LHCN-M2 (cell line): ENCODE measurements at regions not wholly inside any gene's neighbourhood (a gene's known extent, or its start where the extent isn't known, plus 50 kb on each side); places are given as distances from the start of the nearest gene placed in this dataset.

Source experiments
- DNase-seq: peaks from one replicate; pipeline ENCODE4 v3.0.0-alpha.2; 2012; ENCODE audit warnings: low read depth

GRCh38 chr13:72456486-72456885, 270.9 kb downstream of the MZT1 start:
- no peak for DNase-seq

GRCh38 chr13:72453161-72453560, 274.3 kb downstream of the MZT1 start:
- DNase-seq = no peak

DNA sequence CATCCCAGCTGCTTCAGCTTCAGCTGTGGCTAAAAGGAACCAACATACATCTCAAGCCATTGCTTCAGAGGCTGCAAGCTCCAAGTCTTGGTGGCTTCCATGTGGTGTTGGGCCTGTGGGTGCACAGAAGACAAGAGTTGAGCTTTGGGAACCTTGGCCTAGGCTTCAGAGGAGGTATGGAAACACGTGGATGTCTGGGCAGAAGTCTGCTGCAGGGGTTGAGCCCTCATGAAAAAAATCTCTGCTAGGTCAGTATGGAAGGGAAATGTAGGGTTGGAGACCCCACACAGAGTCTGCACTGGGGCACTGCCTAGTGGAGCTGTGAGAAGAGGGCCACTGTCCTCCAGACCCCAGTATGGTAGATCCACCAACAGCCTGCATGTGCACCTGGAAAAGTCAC, 279.3 kb downstream of the MZT1 start:
- no peak for DNase-seq

DNA sequence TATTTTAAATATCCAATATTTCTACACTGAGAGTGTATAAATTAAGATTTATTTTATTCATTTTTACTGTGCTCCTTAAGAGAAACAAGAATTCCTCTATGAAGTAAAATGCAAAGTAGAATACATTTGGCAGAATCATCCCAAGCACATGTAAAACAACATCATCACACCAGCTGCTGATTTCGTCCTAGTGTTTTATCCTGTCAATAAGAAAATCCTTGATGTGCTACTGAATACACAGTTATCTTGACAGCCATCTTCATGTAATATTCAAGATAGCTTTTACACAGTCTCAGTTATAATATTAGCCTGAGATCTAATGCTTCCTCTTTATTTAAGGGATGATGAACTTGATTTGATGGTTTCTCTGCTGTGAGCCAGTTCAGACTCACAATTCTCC, 282.4 kb downstream of the MZT1 start:
- no peak for DNase-seq

DNA sequence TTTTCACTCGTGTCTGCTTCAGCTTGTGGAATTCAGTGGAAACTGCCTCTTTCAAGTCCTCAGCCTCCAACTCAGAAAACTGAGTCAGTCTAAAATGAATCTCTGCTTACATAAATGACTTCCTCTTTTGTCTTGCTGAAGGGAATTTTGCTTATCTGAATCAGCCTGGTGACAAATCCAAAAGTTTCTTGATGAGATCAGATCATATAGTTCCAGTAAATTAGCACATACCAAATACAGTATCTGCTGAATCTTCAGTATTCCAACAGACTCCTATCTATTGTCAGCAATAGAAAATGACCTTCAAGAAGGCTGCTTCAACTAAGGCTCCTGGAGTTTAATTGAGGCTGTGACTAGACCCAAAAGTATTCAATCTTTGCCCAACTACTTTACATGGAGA, 290.0 kb downstream of the MZT1 start:
- DNase-seq = peak; percentile 39

DNA sequence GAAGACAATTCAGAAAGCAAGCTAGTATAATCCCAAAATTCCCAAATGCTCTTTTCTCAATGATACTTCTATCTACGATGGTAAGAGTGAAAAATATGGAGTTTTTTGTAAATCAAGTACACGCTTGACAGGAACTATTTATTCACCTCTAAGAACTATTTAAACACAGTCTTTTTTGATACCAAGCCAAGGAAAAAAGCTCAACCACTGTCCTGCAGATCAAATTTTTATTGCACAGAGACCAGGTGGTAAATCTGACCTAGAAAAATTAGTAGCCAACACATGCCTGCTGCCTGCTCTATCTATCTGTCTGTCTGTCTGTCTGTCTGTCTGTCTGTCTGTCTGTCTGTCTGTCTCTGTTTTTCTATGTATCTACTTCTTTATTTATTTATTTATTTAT, 292.2 kb downstream of the MZT1 start:
- DNase-seq = no peak

- DNase-seq = peak; percentile 33
Observed at GRCh38 chr13:72431981-72432682, 295.3 kb downstream of the MZT1 start.

- DNase-seq = no peak
Observed at GRCh38 chr13:72430923-72431322, 296.5 kb downstream of the MZT1 start.

DNA sequence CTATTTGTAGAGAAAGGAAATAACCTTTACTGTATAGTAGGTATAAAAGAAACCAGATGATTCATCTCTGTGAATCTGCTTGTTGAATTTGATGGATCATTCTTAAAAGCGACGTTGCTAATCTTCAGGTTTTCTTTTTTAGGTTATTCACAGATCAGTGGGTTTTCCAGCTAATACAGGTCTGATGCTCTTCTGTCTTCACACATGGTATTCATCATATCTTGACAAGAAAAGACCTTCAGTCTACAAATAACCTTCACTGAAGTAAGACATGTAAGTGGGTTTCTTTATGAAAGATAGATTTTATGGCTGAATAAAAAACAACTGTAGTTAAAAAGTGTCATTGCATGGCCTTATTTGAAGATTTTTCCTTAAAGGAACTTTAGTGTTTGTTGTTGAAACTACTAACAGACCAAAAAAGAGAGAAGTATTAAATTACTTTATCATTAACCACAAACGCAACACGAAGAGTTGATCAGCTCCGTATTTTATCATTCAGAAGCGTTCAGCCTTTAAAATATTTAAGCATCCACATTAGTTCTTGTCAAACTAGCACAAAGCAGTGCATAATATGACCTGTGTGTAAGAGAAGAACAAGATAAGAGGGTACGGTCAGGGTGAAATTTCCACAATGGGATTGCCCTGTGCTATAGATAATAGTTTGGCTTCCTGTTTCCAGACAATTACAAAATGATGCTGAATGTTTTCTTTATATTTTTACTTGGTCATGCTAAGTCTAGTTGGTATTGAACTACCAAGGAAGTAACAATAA, 299.5 kb downstream of the MZT1 start:
- DNase-seq = no peak

- no peak for DNase-seq
Observed at GRCh38 chr13:72424059-72424458, 303.4 kb downstream of the MZT1 start.

GRCh38 chr13:72415817-72416216, 311.6 kb downstream of the MZT1 start:
- no peak for DNase-seq

DNA sequence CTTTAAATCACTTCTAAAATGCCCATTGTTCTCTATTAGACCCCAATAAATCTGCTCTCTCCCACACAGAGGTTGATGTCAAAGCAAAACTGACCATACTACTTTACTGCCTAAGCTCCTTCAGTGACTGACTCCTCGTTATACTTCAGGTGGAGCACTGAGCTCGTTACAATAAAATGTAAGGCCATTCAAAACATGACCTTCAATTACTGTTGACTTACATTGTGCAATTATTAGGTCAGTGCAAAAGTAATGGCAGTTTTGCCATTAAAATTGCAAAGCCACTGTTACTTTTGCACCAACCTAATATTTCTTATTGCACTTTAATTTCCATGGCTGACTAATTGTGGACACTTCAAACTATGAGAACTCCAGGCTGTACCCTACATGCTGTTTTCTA, 314.9 kb downstream of the MZT1 start:
- DNase-seq = no peak

- DNase-seq = no peak
Observed at GRCh38 chr13:72405441-72405840, 322.0 kb downstream of the MZT1 start.

DNA sequence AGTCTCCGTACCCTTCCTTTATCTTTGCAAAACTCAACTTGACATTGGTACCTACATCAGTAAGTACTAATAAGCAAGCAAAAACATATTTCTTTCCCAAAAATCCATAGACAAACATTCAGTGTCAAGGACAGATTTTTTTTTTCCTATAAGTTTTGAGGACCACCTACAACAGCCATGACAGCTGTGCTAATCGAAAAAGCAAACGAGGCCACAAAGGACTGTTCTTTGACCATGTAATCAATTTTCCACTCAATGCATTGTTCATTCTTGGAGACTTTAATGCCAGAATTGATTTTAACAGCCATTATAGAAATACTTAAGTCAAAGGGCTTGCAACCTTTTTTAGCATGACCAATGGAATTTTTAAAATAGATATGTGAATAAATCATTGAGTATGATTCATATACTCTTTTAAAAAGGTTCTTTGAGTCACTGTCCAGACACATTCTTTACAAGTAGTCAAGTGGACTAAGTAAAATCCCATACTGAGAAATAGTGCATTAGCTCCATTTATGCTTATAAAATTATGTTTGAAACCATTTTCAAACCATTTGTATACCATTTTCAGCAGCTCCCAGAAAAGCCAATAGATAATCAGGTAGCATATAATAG, 323.9 kb downstream of the MZT1 start:
- peak; percentile 15 for DNase-seq

- no peak for DNase-seq
Observed at GRCh38 chr13:72400856-72401255, 326.6 kb downstream of the MZT1 start.

DNA sequence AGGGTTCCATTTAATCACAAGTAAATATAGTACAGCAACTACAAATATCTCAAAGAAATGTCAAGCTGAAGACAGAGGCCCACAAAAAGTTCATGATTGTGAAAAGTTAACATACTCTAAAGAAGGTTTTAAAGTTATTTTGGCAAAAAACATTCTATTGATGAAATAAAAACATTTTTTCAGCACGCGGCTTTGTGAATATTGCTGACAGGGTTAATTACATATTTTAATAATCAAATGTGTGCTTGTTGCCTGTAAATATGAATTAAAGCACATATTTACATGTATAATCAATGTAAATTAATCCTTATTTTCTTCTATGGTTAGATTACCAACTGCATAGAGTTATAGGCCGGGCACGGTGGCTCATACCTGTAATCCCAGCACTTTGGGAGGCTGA, 328.1 kb downstream of the MZT1 start:
- no peak for DNase-seq

DNA sequence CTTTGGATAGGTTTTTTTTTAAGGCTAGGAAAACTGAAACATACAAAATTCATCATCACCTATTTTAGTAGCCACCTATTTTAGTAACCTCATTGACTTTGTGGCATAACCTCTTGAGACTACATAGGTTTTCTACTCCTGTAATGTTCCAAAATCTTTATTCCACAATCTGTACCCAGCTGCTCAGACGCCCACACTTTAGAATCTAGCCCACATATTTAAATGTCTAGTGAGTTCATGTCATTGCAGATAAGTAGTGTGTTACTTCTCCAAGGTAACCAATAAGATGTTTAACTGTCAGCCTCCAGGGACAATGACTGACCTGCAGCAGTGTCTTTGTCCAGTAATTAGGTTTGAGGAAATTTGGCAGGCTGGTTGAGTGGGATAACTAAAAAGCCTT, 330.2 kb downstream of the MZT1 start:
- DNase-seq = no peak

GRCh38 chr13:72390909-72391308, 336.5 kb downstream of the MZT1 start:
- DNase-seq = no peak

- no peak for DNase-seq
Observed at GRCh38 chr13:72386138-72386684, 341.2 kb downstream of the MZT1 start.

- DNase-seq = peak; percentile 54
Observed at GRCh38 chr13:72384879-72385278, 342.6 kb downstream of the MZT1 start.

DNA sequence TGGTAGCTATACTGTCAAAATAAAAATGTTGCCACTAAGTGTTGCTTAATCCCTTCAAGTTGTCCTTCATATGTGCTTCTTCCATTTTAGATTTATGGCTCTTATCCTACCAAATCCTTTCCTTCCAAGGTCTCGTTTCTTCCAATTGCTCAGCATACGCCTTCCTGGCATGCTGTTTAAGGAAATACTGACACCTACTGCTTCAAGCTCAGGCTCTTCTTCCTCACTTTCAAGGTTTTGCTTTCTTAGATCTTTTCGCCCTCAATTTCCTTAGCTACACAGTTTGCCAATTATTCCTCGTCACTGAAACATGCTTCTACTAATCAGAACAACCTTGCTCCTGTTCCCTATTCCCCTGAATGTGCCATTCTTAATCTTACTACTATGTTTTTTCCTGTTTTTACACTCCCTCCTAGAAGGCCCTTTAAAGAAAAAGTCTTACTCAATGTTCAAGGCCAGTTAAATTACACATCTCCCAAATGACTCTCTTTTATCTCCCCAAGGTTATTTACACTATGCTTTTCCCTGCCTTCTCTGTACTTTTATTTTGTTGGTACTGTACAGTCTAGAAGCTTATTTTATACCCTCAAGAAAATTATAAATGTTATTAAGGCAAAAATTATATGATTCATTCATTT, 343.1 kb downstream of the MZT1 start:
- peak; percentile 19 for DNase-seq

DNA sequence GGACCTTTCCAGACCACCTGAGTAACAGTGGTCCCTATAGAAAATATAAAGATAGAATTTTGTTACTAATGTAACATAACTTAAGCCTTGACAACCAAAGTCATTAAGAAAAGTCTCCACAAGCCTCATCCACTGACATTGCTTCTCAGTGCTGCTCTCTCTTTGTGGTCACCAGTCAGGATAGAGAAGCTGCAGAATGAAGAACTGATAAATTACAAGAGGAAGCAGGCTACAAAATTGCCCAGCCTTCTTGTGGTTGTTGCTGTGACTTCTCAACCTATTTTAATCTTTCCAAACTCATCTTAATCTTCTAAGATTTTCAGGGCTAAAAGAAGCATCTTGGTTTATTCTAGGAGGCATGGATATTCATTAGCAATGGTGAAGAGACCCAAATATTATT, 343.8 kb downstream of the MZT1 start:
- no peak for DNase-seq
